ENCODE measurements at regions not wholly inside any gene's neighbourhood (a gene's known extent, or its start where the extent isn't known, plus 50 kb on each side); places are given as distances from the start of the nearest gene placed in this dataset.

DNA sequence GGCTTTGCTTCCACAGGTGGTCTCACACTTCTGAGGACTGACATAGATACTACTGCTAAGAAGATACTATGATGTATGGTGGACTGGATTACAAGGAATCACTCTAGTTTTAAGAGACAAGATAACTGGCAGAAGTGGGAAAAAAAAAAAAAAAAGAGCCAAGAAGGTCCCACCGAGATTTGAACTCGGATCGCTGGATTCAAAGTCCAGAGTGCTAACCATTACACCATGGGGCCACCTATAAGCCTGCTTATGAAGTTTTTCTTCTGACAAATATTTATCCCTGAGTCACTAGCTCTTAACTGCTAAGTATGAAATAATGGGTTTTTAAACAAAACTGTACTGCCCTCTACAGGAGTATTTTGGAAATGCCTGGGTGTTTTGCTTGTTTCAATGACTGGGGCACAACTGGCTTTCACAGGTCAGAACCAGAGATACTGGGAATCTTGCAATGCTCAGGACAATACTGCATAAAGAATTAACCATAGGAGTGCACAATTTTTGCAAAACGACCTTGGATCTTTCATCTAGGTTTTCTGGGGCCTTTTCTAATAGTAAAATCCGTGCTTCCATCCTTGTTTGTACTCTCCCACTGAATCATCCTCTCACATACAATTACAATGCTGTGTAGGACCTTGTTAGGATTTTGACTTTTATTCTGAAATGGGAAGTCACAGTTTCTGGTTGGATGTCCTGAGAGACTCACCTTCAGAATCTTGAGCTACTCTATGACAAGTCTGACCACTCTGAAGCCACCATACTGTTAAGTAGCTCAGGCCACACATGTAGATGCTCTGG is 116.3 kb downstream of the OR2B2 start:
- intact Hi-C loops (cut with micrococcal nuclease) = loop anchor here (5.0 kb wide), 1 partner anchor 279 kb away; no protein-coding TSS in a partner anchor
- no peaks in the 10 kb centered on the region for H3K27me3 ChIP-seq (ENCODE audit: control insufficient read depth, insufficient read depth, low read length)
- H3K4me1 ChIP-seq (ENCODE audit: control insufficient read depth, insufficient read depth, low read length) = no peaks in the 10 kb centered on the region
- 0 out of 4 replicates have a peak, but pooled peaks cover 0 to 6% of the 10 kb centered on the region in 2 experiments for H3K79me1 ChIP-seq (ENCODE audit: low read depth in 1 of 2, low read length in 2 of 2)
- H3K4ac ChIP-seq (ENCODE audit: low read depth, low read length) = no peak overlapping the region
- H3K4me2 ChIP-seq (ENCODE audit: low read depth, low read length) = no peak overlapping the region
- no TSS peak for BruUV-seq (replicated peaks)
- no peak overlapping the region for H2BK15ac ChIP-seq (ENCODE audit: low read depth, low read length)
- no peak overlapping the region for H4K91ac ChIP-seq (ENCODE audit: insufficient read depth, low read depth, low read length)
- no peak overlapping the region for H3K18ac ChIP-seq (ENCODE audit: low read depth, low read length)
- ATAC-seq (ENCODE audit: low read depth) = peak; percentile 63
- no peak overlapping the region for H3K23ac ChIP-seq (ENCODE audit: low read depth, low read length)
- no CpG with 5 or more reads among the region's 5 CpGs for WGBS, 2 experiments (ENCODE audit: extremely low coverage in 2 of 2, insufficient read length in 1 of 2)
- DNase-seq = peak; percentile 89
- no peak overlapping the region for H3K4me3 ChIP-seq (ENCODE audit: insufficient read depth, low read depth, low read length)
- CTCF ChIA-PET = interaction anchor here (0.5 to 2.8 kb wide), 11 partner anchors 14 to 669 kb away, joined by 3 to 16 read pairs (median 3); a partner anchor contains a TSS
- no peak overlapping the region for H2AK5ac ChIP-seq (ENCODE audit: low read depth, low read length)
- H3K9me1 ChIP-seq (ENCODE audit: insufficient read depth, low read length) = no peaks in the 10 kb centered on the region; the same call in 1 of the 2 replicates
- no peak overlapping the region for H3K14ac ChIP-seq (replicated peaks; ENCODE audit: low read depth, low read length)
- dilution Hi-C loops (cut with HindIII; ENCODE audit: low sequenced_read_pairs, unreplicated experiment) = no loop called here
- no peak overlapping the region for H2BK120ac ChIP-seq (ENCODE audit: low read depth, low read length)
- H2AK9ac ChIP-seq (replicated peaks; ENCODE audit: low read depth, low read length, poor library complexity) = no peak overlapping the region
- in situ Hi-C loops (cut with MboI; ENCODE audit: low sequenced_read_pairs) = no loop called here
- no peak overlapping the region for H3K27ac ChIP-seq (ENCODE audit: insufficient read depth, low read length)
- H2AFZ ChIP-seq (replicated peaks; ENCODE audit: low read length, poor library complexity) = no peak overlapping the region
- no peak overlapping the region for H2BK20ac ChIP-seq (ENCODE audit: low read depth, low read length)
- no peaks in the 10 kb centered on the region for H3K36me3 ChIP-seq (ENCODE audit: control insufficient read depth, insufficient read depth, low read length)
- H2BK5ac ChIP-seq (ENCODE audit: low read depth, low read length, poor library complexity, severe bottlenecking) = no peak overlapping the region
- no peak overlapping the region for H4K5ac ChIP-seq (ENCODE audit: low read depth, low read length)
- no peak overlapping the region for H4K8ac ChIP-seq (ENCODE audit: low read depth in 2 of 2, low read length in 2 of 2)
- H3K56ac ChIP-seq (ENCODE audit: extremely low read depth, insufficient read depth, low read length) = no peak overlapping the region
- no peaks in the 10 kb centered on the region; the same call in 1 of the 2 replicates for H4K20me1 ChIP-seq (ENCODE audit: insufficient read depth, low read length)
- no peak overlapping the region for H3K9ac ChIP-seq (ENCODE audit: low read depth, low read length)
- H3K9me3 ChIP-seq (ENCODE audit: control insufficient read depth, insufficient read depth, low read length) = no peaks in the 10 kb centered on the region
- POLR2A ChIA-PET (ENCODE audit: unreplicated experiment) = interaction anchor here (0.5 to 0.6 kb wide), 2 partner anchors 878 to 1832 kb away, joined by 3 to 4 read pairs; no protein-coding TSS in a partner anchor
- TF ChIP-seq RAD21 (IDR thresholded peaks at IDR 0.05; ENCODE audit: low read length) (peak; percentile 55), RCOR1 (IDR thresholded peaks at IDR 0.05; ENCODE audit: insufficient replicate concordance, low read length) (no peak), FOS (IDR thresholded peaks at IDR 0.05; ENCODE audit: low read depth, low read length) (peak; percentile 96), MXI1 (IDR thresholded peaks at IDR 0.05; ENCODE audit: borderline replicate concordance, low read depth, low read length) (no peak), SMC3 (IDR thresholded peaks at IDR 0.05; ENCODE audit: low read depth, low read length) (peak; percentile 49; the same call in 1 of the 2 replicates), NFE2L2 (IDR thresholded peaks at IDR 0.05; ENCODE audit: low read depth, low read length) (peak; percentile 4; the same call in 1 of the 2 replicates), MAFK (IDR thresholded peaks at IDR 0.05; ENCODE audit: low read depth, low read length) (peak; percentile 19; the same call in 1 of the 2 replicates), MAZ (IDR thresholded peaks at IDR 0.05; ENCODE audit: borderline replicate concordance, low read depth, low read length) (no peak), RFX5 (IDR thresholded peaks at IDR 0.05; ENCODE audit: low read depth, low read length) (no peak), POLR2A (IDR thresholded peaks at IDR 0.05; ENCODE audit: low read depth, low read length) (no peak), BHLHE40 (IDR thresholded peaks at IDR 0.05; ENCODE audit: low read depth, low read length) (no peak)
- TF ChIP-seq, protein P1, sequence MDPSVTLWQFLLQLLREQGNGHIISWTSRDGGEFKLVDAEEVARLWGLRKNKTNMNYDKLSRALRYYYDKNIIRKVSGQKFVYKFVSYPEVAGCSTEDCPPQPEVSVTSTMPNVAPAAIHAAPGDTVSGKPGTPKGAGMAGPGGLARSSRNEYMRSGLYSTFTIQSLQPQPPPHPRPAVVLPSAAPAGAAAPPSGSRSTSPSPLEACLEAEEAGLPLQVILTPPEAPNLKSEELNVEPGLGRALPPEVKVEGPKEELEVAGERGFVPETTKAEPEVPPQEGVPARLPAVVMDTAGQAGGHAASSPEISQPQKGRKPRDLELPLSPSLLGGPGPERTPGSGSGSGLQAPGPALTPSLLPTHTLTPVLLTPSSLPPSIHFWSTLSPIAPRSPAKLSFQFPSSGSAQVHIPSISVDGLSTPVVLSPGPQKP (IDR thresholded peaks at IDR 0.05; ENCODE audit: borderline replicate concordance, low read depth, low read length) = no peak
- TF ChIP-seq, protein P2, sequence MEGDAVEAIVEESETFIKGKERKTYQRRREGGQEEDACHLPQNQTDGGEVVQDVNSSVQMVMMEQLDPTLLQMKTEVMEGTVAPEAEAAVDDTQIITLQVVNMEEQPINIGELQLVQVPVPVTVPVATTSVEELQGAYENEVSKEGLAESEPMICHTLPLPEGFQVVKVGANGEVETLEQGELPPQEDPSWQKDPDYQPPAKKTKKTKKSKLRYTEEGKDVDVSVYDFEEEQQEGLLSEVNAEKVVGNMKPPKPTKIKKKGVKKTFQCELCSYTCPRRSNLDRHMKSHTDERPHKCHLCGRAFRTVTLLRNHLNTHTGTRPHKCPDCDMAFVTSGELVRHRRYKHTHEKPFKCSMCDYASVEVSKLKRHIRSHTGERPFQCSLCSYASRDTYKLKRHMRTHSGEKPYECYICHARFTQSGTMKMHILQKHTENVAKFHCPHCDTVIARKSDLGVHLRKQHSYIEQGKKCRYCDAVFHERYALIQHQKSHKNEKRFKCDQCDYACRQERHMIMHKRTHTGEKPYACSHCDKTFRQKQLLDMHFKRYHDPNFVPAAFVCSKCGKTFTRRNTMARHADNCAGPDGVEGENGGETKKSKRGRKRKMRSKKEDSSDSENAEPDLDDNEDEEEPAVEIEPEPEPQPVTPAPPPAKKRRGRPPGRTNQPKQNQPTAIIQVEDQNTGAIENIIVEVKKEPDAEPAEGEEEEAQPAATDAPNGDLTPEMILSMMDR (conservative IDR thresholded peaks at IDR 0.05; ENCODE audit: low read depth, low read length) = peak; percentile 84
- TF ChIP-seq, protein P3, sequence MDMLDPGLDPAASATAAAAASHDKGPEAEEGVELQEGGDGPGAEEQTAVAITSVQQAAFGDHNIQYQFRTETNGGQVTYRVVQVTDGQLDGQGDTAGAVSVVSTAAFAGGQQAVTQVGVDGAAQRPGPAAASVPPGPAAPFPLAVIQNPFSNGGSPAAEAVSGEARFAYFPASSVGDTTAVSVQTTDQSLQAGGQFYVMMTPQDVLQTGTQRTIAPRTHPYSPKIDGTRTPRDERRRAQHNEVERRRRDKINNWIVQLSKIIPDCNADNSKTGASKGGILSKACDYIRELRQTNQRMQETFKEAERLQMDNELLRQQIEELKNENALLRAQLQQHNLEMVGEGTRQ (IDR thresholded peaks at IDR 0.05; ENCODE audit: low read depth, low read length) = no peak

Data from IMR-90 (cell line).